Upper lobe of left lung (tissue), 6 donors: ENCODE measurements at regions not wholly inside any gene's neighbourhood (a gene's known extent, or its start where the extent isn't known, plus 50 kb on each side); places are given as distances from the start of the nearest gene placed in this dataset.
A peak's percentile ranks its signal among the peaks of the same experiment; 100 is the strongest.

Experiments used
- ATAC-seq, 2 donors: fragments of 200-7000 bp; cut with Tn5 transposase; one replicate each; pipeline ENCODE4 v1.9.1; 2022; ENCODE audit warnings: mild to moderate bottlenecking in 2 of 2, moderate library complexity in 2 of 2; ENCODE audit not compliant: low FRiP score in 2 of 2
- DNase-seq, 2 donors: peaks; one replicate each; pipeline ENCODE4 v3.0.0-alpha.2; 2019 to 2020
- H3K27ac ChIP-seq, 4 donors: fragments of 200-600 bp; sonication (generic); one replicate each; pipeline ENCODE4 v1.5.1; 2016 to 2019
- H3K27me3 ChIP-seq, 4 donors: fragments of 200-600 bp; sonication (generic); one replicate each; pipeline ENCODE4 v1.5.1; 2017 to 2019
- H3K36me3 ChIP-seq, 4 donors: fragments of 200-600 bp; sonication (generic); one replicate each; pipeline ENCODE4 v1.5.1; 2016 to 2019
- H3K4me1 ChIP-seq, 4 donors: fragments of 200-600 bp; sonication (generic); one replicate each; pipeline ENCODE4 v1.5.1; 2018 to 2019
- H3K4me3 ChIP-seq, 4 donors: fragments of 200-600 bp; sonication (generic); one replicate each; pipeline ENCODE4 v1.5.1; 2017 to 2019; ENCODE audit warnings: mild to moderate bottlenecking in 2 of 4, moderate library complexity in 1 of 4
- H3K9me3 ChIP-seq, 4 donors: fragments of 200-600 bp; sonication (generic); one replicate each; pipeline ENCODE4 v1.5.1; 2018 to 2019
- EP300 ChIP-seq, 4 donors: sonication (generic); formaldehyde crosslinking; IDR thresholded peaks; one replicate each; pipeline ENCODE4 v1.5.1; 2017; ENCODE audit warnings: antibody characterized with exemption in 4 of 4, control low read depth in 2 of 4
- POLR2A ChIP-seq, 4 donors: fragments of 450-650 bp; IDR thresholded peaks; one replicate each; pipeline ENCODE4 v1.5.1; 2016 to 2017; ENCODE audit warnings: antibody characterized with exemption in 4 of 4, mild to moderate bottlenecking in 2 of 4
- POLR2AphosphoS5 ChIP-seq, 2 donors: sonication (generic); formaldehyde crosslinking; IDR thresholded peaks; one replicate each; pipeline ENCODE4 v1.5.1; 2017; ENCODE audit warnings: antibody characterized with exemption in 2 of 2
- WGBS, 2 donors: methylation state at CpG; one replicate each; pipeline ENCODE4 v1.1.5; 2017 to 2018; 5-methylcytosine and 5-hydroxymethylcytosine counted together
- TF ChIP-seq, protein P1 (sequence below), 6 experiments: fragments of 450-650 bp in 4 of 6; fragments of 200-600 bp in 2 of 6; sonication (generic) in 2 of 6; IDR thresholded peaks; one replicate each; pipeline ENCODE4 v1.5.1; 2016 to 2019; ENCODE audit warnings: antibody characterized with exemption in 6 of 6
- donor health status: DM: no; HTN: no; CAD: no; lungs with moderate emphysema.
- donor health status: DM: no; HTN: yes; CAD: no; lungs with severe emphysema.

DNA sequence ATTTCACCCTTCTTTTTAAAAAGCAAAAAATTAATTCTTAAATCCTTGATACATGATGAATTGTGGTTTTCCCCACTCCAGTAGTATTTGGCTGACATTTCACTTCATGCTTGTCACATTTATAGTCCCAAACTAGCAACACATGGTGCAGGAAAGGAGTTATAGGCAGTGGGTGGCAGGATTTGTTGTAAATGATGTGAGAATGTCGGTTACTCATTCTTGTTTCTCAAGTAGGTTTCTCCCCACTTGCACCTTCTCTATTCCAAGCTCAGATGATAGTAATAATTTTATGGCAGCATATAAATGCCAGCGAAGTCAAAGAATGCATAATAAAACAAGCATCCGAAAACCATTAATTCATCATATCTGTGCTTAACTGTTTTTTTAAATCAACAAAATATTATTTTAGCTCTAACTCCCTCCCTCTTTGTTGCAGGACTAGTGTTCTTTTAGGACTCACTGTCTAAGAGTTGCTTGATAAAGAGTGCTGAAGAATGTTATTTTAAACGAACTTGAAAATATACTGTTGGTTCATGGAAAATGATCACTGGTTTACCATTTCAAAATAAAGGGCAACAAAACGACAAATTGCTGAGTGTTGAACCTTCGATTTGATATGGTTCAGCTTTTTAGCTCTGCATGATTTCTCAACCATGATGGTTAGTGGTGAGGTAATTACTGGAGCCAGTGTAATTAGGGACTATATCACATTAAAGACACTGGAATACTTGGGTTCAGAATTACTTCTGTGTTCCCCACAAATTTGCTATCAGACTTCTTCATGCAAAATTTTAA is 88.1 kb upstream of the ADAMTSL1 start:
- DNase-seq (no peak), ATAC-seq (no peak)
- no peaks in the 10 kb centered on the region for H3K36me3 ChIP-seq
- no peaks in the 10 kb centered on the region for H3K4me1 ChIP-seq
- H3K27ac ChIP-seq: no peak overlapping the region
- H3K9me3 ChIP-seq: no peaks in the 10 kb centered on the region
- no peak for TF ChIP-seq POLR2A (IDR thresholded peaks at IDR 0.05)
- H3K27me3 ChIP-seq: no peaks in the 10 kb centered on the region
- WGBS, 2 donors: 75 to 78% methylated on average over 6 of the region's 6 CpGs
- H3K4me3 ChIP-seq: no peak overlapping the region

DNA sequence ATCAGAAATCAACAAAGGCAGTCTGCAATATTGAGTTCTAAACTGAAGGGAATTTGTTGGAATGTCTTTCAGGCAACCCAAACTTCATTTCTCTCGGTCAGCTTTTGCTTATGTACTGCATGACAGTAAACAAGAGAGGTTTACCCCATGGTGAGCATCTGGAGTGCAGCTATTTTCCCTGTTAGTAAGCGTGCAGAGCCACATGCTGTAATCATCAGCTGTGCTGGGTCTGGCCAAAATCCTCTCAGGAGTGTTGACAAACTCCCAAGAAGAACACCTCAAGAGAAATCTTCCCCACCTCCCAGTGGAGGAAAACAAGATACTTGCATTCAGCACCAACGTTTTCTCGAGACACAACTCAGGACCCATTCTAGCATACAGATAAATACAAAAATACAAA is 83.6 kb upstream of the ADAMTSL1 start:
- no peaks in the 10 kb centered on the region for H3K36me3 ChIP-seq
- H3K27me3 ChIP-seq: no peaks in the 10 kb centered on the region
- H3K27ac ChIP-seq: no peak overlapping the region
- H3K4me3 ChIP-seq: no peak overlapping the region
- ATAC-seq (no peak), DNase-seq (no peak)
- 70 to 73% methylated on average over 4 of the region's 4 CpGs for WGBS, 2 donors
- H3K9me3 ChIP-seq: no peaks in the 10 kb centered on the region
- peaks cover 0 to 3% (median 0%) of the 10 kb centered on the region in 4 donors for H3K4me1 ChIP-seq
- TF ChIP-seq, protein P1, sequence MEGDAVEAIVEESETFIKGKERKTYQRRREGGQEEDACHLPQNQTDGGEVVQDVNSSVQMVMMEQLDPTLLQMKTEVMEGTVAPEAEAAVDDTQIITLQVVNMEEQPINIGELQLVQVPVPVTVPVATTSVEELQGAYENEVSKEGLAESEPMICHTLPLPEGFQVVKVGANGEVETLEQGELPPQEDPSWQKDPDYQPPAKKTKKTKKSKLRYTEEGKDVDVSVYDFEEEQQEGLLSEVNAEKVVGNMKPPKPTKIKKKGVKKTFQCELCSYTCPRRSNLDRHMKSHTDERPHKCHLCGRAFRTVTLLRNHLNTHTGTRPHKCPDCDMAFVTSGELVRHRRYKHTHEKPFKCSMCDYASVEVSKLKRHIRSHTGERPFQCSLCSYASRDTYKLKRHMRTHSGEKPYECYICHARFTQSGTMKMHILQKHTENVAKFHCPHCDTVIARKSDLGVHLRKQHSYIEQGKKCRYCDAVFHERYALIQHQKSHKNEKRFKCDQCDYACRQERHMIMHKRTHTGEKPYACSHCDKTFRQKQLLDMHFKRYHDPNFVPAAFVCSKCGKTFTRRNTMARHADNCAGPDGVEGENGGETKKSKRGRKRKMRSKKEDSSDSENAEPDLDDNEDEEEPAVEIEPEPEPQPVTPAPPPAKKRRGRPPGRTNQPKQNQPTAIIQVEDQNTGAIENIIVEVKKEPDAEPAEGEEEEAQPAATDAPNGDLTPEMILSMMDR (IDR thresholded peaks at IDR 0.05): no peak
- TF ChIP-seq POLR2AphosphoS5 (IDR thresholded peaks at IDR 0.05) (no peak), EP300 (IDR thresholded peaks at IDR 0.05) (no peak), POLR2A (IDR thresholded peaks at IDR 0.05) (no peak)

DNA sequence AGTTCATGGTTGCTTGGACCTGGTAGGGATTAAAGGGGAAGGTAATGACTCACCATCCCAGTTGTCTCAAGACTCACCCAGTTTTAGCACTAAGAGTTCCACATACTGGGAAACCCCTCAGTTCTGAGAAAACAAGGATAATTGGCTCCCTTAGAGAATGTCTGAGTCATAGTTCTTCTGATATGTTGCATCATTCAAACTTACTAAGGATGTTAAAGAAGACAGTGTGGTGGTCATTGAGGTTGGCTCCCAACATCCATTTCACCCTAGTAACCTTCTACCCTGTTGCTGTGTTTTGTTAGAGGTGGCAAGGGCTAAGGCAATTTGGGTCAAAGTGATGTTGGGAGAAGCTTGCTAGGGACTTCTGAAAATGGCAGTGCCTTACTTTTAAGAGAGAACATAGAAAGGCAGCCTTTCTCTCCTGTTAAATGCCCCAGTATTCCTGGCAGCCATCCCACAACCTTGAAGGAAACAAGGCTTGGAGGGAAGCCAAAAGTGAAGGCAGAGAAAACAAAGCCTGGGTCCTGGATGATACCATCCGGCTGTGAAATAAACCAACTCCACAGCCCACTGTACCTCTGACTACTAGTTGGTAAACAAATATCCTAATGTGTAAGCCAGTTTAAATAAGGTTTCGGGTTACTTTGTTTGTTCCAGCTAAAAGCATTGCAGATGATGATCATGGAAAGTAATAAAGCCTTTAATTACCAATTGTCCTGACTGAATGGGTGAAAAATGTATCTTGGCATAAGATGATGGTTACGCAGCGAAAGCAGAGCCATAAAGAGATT is 80.4 kb upstream of the ADAMTSL1 start:
- no peaks in the 10 kb centered on the region for H3K9me3 ChIP-seq
- TF ChIP-seq POLR2A (IDR thresholded peaks at IDR 0.05) (no peak), POLR2AphosphoS5 (IDR thresholded peaks at IDR 0.05) (no peak), EP300 (IDR thresholded peaks at IDR 0.05) (no peak)
- TF ChIP-seq, protein P1 (IDR thresholded peaks at IDR 0.05): no peak
- no peaks in the 10 kb centered on the region for H3K36me3 ChIP-seq
- H3K4me1 ChIP-seq: peaks cover 0 to 3% (median 0%) of the 10 kb centered on the region in 4 donors
- DNase-seq (no peak), ATAC-seq (peak; percentile 30 to 84)
- H3K4me3 ChIP-seq: no peak overlapping the region
- H3K27ac ChIP-seq: no peak overlapping the region
- WGBS, 2 donors: 42 to 68% methylated on average over 4 of the region's 4 CpGs
- H3K27me3 ChIP-seq: no peaks in the 10 kb centered on the region

- TF ChIP-seq EP300 (IDR thresholded peaks at IDR 0.05): no peak
- TF ChIP-seq POLR2AphosphoS5 (IDR thresholded peaks at IDR 0.05): no peak
- TF ChIP-seq, protein P1 (IDR thresholded peaks at IDR 0.05): no peak
- no peak for TF ChIP-seq POLR2A (IDR thresholded peaks at IDR 0.05)
- no peak for ATAC-seq
- no peak for DNase-seq
- no peaks in the 10 kb centered on the region for H3K9me3 ChIP-seq
- WGBS, 2 donors: 63 to 74% methylated on average over 1 of the region's 1 CpG
- no peak overlapping the region for H3K4me3 ChIP-seq
- H3K27me3 ChIP-seq: no peaks in the 10 kb centered on the region
- H3K27ac ChIP-seq: no peak overlapping the region
- H3K36me3 ChIP-seq: no peaks in the 10 kb centered on the region
- H3K4me1 ChIP-seq: peaks cover 0 to 3% (median 0%) of the 10 kb centered on the region in 4 donors
Observed at GRCh38 chr9:18394847-18395351, 79.1 kb upstream of the ADAMTSL1 start.

- TF ChIP-seq EP300 (IDR thresholded peaks at IDR 0.05) (no peak), POLR2AphosphoS5 (IDR thresholded peaks at IDR 0.05) (no peak)
- TF ChIP-seq, protein P1 (IDR thresholded peaks at IDR 0.05): no peak
- ATAC-seq: no peak
Observed at GRCh38 chr9:18396102-18396728, 77.7 kb upstream of the ADAMTSL1 start.

More at GRCh38 chr9:18396102-18396728, 77.7 kb upstream of the ADAMTSL1 start:
- Histone ChIP-seq H3K4me1 (peaks cover 0 to 3% (median 0%) of the 10 kb centered on the region in 4 donors), H3K9me3 (no peaks in the 10 kb centered on the region), H3K4me3 (no peak overlapping the region), H3K27me3 (no peaks in the 10 kb centered on the region), H3K36me3 (no peaks in the 10 kb centered on the region), H3K27ac (no peak overlapping the region)
- DNase-seq: no peak
